HG03135 (cell line): ENCODE measurements at regions not wholly inside any gene's neighbourhood (a gene's known extent, or its start where the extent isn't known, plus 50 kb on each side); places are given as distances from the start of the nearest gene placed in this dataset.
"Not testable (repeated sequence)": the region's sequence is repeated elsewhere in the genome, so short reads cannot be mapped to it uniquely, and the experiment has no call there.

Experiments
- ATAC-seq: cut with Tn5 transposase; IDR thresholded peaks from one replicate; pipeline ENCODE4 v1.9.1; 2021; ENCODE audit warnings: mild to moderate bottlenecking, moderate library complexity; ENCODE audit not compliant: unreplicated experiment

DNA sequence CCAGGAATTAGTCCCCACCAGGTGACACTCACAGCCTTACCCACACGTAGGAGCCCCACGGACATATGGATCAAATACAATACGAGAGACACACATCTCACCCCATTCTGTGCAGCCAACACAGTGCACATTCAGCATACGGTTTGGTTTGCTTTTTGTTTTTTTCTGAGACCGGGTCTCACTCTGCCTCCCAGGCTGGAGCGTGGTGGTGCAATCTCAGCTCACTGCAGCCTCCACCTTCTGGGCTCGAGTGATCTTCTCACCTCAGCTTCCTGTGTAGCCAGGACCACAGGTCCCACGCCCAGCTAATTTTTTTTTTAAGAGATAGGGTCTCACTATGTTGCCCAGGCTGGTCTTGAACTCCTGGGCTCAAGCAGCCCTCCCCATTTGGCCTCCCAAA, 102.8 kb downstream of the POTEB start:
- not testable (repeated sequence) for ATAC-seq

DNA sequence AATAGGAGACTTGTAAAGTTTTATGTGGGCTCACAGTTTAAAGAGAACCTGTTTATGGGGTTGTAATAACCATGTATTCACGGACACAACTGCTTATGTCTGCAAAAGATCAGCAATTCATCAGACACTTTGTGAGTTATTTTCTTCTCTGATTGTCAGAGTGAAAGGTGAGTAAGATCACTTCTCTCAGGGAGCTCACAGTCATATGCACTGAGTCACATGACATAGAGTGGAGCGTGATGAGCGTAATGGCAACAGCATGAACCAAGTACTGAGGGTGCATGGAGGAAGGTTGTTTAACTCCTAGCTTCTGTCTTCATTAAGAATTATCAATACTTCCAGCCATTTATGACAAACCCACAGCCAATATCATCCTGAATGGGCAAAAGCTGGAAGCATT, 111.0 kb downstream of the POTEB start:
- ATAC-seq: not testable (repeated sequence)

DNA sequence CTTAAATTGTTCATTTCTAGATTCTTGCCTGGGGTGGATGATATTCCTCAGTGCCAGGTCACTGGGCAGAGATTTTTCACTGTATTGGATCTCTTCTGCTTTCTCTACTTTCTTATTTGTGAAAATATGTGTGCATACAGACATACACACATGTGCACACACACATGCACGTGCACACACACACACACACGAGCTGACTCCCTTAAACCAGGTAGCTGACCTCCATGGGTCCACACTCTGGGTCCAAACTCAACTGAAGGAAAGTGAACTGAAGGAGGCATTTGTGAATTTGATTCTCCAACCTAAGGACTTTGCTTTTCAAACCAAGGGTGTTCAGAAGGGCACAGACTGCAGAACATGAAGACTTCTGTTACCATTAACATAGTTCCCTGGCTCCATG, 113.8 kb downstream of the POTEB start:
- not testable (repeated sequence) for ATAC-seq

DNA sequence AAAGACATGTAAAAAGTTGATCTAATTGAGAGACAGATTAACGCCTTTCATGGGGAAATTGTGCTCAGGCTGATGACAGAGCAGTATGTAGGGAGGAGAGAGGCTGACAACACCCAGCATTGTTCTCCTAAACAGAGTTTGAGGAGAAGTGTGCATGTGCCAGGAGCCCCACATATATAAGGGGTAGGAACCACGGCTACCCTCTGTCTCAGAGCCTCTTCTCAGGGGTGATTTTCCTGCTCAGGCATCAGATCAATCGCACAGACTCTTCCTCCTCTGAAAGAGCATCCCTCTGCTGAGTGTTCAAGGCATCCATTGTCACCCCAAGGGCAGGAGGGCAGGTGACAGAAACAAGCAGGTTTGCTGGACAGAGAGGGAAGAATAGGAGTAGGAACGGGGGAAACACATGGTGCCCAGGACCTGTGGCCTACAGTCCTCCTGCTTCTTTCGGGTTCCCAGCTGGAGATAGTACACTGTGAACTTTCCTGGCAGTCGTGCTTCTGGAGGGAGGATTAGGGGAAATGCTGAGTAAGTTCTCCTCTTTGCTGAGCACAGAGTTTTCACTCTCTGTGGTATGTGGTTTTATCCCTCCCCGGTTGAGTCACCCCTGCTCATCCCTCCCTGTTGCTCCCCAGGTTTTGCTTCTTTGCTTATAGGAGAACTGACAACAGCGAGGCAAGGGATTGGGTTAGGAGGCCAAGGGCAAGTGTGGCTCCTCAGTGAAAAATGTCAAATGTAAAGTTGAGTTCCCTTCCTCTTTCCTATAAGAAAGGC, 117.1 kb downstream of the POTEB start:
- ATAC-seq: not testable (repeated sequence)

GRCh38 chr15:21759401-21760165, 118.0 kb downstream of the POTEB start:
- not testable (repeated sequence) for ATAC-seq

DNA sequence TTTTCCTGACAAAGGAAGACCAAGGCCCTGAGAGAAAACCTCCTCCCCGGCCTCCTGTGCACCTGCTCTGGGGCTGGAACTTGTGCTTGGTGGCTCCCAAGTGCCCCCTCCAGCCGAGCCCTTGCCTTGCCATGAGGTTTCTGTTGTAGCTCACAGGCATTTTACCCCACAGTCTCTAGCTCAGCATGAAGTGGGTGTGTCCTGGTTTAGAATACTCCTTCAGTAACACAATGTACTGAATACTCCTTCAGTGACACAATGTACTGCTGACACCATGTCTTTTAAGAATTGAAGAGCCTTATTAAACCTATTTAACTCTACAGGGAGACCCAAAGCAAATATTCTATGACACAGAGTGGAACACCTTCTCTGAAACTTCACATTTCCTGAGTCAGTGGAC, 123.7 kb downstream of the POTEB start:
- not testable (repeated sequence) for ATAC-seq

GRCh38 chr15:21752124-21752957, 125.2 kb downstream of the POTEB start:
- not testable (repeated sequence) for ATAC-seq

GRCh38 chr15:21749173-21749572, 128.4 kb downstream of the POTEB start:
- not testable (repeated sequence) for ATAC-seq

- not testable (repeated sequence) for ATAC-seq
Measured at GRCh38 chr15:21744245-21744915, 133.2 kb downstream of the POTEB start.

- ATAC-seq: not testable (repeated sequence)
Measured at GRCh38 chr15:21742067-21742466, 135.5 kb downstream of the POTEB start.

DNA sequence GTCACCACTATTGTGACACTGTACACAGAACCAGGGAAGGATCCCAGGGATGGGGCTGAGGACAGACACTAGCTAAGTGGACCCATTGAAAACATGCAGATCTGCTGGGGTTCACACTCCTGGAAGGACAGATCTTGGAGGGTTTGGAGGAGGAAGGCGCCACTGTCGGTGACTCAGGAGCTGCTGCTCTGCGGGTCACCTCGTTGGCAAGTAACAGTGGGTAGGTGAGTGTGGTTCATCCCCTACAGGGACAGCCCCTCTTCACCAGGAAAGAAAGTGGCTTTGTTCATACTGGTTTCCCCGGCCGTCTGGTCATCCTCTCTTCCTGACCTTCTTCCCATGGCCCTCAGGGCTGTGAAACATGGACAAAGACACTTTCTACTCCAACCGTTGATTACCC, 139.5 kb downstream of the POTEB start:
- not testable (repeated sequence) for ATAC-seq

DNA sequence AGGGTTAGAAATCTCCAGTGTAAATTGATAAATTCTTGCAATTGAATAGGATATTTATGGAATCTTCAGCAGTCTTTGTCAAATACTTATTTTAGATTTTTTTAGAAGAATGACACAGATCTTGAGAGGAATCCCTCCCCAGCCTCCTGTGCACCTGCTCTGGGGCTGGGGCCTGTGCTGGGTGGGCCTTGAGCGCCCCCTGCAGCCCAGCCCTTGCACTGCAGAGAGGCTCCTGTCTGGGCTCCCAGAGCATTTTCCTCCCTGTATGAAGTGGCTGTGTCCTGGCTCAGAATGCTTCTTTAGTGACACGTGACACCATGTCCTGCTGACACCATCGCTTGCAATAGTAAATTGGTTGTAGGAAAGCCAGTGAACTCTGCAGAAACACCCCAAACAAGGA, 141.1 kb downstream of the POTEB start:
- ATAC-seq: not testable (repeated sequence)

- not testable (repeated sequence) for ATAC-seq
Measured at GRCh38 chr15:21735837-21736236, 141.7 kb downstream of the POTEB start.

DNA sequence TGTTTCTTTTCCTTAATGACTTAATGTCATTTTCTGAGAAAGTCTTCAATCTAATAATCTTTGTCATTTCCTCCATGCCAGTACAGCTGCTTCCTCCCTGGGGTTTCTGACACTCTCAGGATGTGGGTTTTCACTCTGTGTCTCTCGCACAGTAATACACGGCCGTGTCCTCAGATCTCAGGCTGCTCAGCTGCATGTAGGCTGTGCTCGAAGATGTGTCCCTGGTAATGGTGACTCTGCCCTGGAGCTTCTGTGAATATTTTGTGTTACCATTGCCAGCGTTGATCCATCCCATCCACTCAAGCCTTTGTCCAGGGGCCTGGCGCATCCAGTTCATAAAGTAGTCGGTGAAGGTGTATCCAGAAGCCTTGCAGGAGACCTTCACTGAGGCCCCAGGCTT, 142.2 kb downstream of the POTEB start:
- not testable (repeated sequence) for ATAC-seq

DNA sequence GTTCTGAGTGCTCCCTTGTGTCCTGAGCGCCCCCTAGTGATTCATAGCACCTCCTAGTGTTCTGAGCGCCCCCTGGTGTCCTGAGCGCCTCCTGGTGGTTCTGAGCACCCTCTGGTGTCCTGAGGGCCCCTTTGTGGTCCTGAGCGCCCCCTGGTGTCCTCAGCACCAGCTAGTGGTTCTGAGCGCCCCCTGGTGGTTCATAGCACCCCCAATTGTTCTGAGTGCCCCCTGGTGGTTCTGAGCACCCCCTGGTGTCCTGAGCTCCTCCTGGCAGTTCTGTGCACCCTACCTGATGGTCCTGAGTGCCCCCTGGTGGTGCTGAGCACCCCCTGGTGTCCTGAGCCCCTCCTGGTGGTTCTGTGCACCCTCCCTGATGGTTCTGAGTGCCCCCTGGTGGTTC, 146.0 kb downstream of the POTEB start:
- ATAC-seq: peak; percentile 63

- peak; percentile 76 for ATAC-seq
Measured at GRCh38 chr15:21730427-21731405, 146.8 kb downstream of the POTEB start.

DNA sequence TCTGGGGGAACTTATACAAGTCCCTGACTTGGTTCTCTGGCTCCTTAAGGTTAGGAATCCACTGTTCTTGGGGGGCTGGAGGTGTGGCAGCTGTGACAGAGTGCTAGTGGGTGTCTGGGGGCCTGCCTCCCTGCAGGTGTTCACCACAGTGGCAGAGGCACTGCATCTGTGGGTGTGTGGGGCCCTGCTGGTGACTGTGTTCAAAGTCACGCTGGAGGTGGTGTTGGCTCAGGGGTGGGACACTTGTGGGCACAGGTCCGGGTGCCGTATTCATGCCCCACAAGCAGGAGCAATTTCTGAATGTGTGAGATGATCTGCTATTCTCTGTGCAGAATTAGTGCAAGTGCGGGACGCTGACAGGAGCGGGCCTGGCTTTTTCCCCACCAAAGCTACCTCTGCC, 152.5 kb downstream of the POTEB start:
- ATAC-seq: not testable (repeated sequence)

DNA sequence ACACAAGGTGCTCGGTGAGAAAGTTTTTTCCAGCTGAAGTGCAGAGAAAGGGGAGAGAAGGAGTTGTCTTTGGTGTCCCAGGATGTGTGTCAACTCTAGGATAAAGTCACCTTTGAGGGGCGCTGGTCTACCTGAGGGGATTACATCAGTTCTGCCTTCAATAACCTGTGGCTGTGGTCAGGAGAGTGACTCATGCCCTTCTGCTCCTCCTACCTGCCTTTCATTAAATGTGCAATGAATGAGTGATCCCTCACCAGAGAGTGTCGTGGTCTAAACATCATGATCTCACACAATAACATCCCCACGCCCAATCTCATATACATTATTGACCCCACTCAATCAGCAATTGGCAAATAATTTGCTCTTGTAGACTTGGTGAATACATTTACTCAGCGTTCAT, 156.4 kb downstream of the POTEB start:
- not testable (repeated sequence) for ATAC-seq

- ATAC-seq: peak; percentile 67
Measured at GRCh38 chr15:21718779-21719178, 158.8 kb downstream of the POTEB start.
